ENCODE measurements at regions not wholly inside any gene's neighbourhood (a gene's known extent, or its start where the extent isn't known, plus 50 kb on each side); places are given as distances from the start of the nearest gene placed in this dataset.

GRCh38 chr1:106226550-106226949, 829.9 kb upstream of the PRMT6 start:
- Histone ChIP-seq H3K4me3 (ENCODE audit: low read depth in 2 of 2, low read length in 2 of 2) (no peak overlapping the region), H3K27me3 (ENCODE audit: control insufficient read depth, insufficient read depth, low read length) (no peaks in the 10 kb centered on the region), H3K4me1 (ENCODE audit: control insufficient read depth, insufficient read depth, low read length) (no peaks in the 10 kb centered on the region), H3K9me3 (ENCODE audit: control insufficient read depth, insufficient read depth, low read depth, low read length) (no peaks in the 10 kb centered on the region), H3K27ac (ENCODE audit: low read length) (no peak overlapping the region), H3K36me3 (ENCODE audit: control insufficient read depth, insufficient read depth, low read length) (no peaks in the 10 kb centered on the region)
- intact Hi-C loops (cut with micrococcal nuclease; ENCODE audit: unreplicated experiment) (no loop called here), in situ Hi-C loops (cut with HindIII; ENCODE audit: low pct_unique_long_range_greater_than_20kb, low sequenced_read_pairs) (no loop called here)
- ChIA-PET CTCF (no interaction called here), POLR2A (no interaction called here)
- DNase-seq (ENCODE audit: low read depth, low spot score) (no peak), ATAC-seq (no peak)
- no peak for TF ChIP-seq POLR2AphosphoS5 (IDR thresholded peaks at IDR 0.05; ENCODE audit: low read depth, low read length)
- no peak for TF ChIP-seq SIN3A (IDR thresholded peaks at IDR 0.05; ENCODE audit: borderline replicate concordance, insufficient read depth, low read depth, low read length)
- TF ChIP-seq CTCF (IDR thresholded peaks at IDR 0.05) = no peak
- TF ChIP-seq TCF7L2 (IDR thresholded peaks at IDR 0.05; ENCODE audit: low read depth, low read length) = no peak
- no peak for TF ChIP-seq REST (IDR thresholded peaks at IDR 0.05; ENCODE audit: insufficient read depth in 1 of 2, low read depth in 2 of 2, low read length in 1 of 2)
- no TSS peak for BruUV-seq (replicated peaks)

- Histone ChIP-seq H3K36me3 (ENCODE audit: control insufficient read depth, insufficient read depth, low read length) (no peaks in the 10 kb centered on the region), H3K27ac (ENCODE audit: low read length) (no peak overlapping the region), H3K27me3 (ENCODE audit: control insufficient read depth, insufficient read depth, low read length) (no peaks in the 10 kb centered on the region), H3K4me3 (ENCODE audit: low read depth in 2 of 2, low read length in 2 of 2) (no peak overlapping the region), H3K9me3 (ENCODE audit: control insufficient read depth, insufficient read depth, low read depth, low read length) (no peaks in the 10 kb centered on the region), H3K4me1 (ENCODE audit: control insufficient read depth, insufficient read depth, low read length) (no peaks in the 10 kb centered on the region)
- CTCF ChIA-PET = no interaction called here
- BruUV-seq (replicated peaks) = no TSS peak
- in situ Hi-C loops (cut with HindIII; ENCODE audit: low pct_unique_long_range_greater_than_20kb, low sequenced_read_pairs) = no loop called here
- TF ChIP-seq TCF7L2 (IDR thresholded peaks at IDR 0.05; ENCODE audit: low read depth, low read length) = no peak
- DNase-seq (ENCODE audit: low read depth, low spot score) = no peak
- no peak for ATAC-seq
- POLR2A ChIA-PET = no interaction called here
- intact Hi-C loops (cut with micrococcal nuclease; ENCODE audit: unreplicated experiment) = no loop called here
Observed at GRCh38 chr1:106232128-106232527, 824.3 kb upstream of the PRMT6 start.

- TF ChIP-seq REST (IDR thresholded peaks at IDR 0.05; ENCODE audit: insufficient read depth in 1 of 2, low read depth in 2 of 2, low read length in 1 of 2) (no peak), SIN3A (IDR thresholded peaks at IDR 0.05; ENCODE audit: borderline replicate concordance, insufficient read depth, low read depth, low read length) (no peak), POLR2AphosphoS5 (IDR thresholded peaks at IDR 0.05; ENCODE audit: low read depth, low read length) (no peak), TCF7L2 (IDR thresholded peaks at IDR 0.05; ENCODE audit: low read depth, low read length) (no peak), CTCF (IDR thresholded peaks at IDR 0.05) (no peak)
- Histone ChIP-seq H3K27me3 (ENCODE audit: control insufficient read depth, insufficient read depth, low read length) (no peaks in the 10 kb centered on the region), H3K27ac (ENCODE audit: low read length) (no peak overlapping the region), H3K4me3 (ENCODE audit: low read depth in 2 of 2, low read length in 2 of 2) (no peak overlapping the region), H3K36me3 (ENCODE audit: control insufficient read depth, insufficient read depth, low read length) (no peaks in the 10 kb centered on the region), H3K4me1 (ENCODE audit: control insufficient read depth, insufficient read depth, low read length) (no peaks in the 10 kb centered on the region), H3K9me3 (ENCODE audit: control insufficient read depth, insufficient read depth, low read depth, low read length) (no peaks in the 10 kb centered on the region)
- ATAC-seq = no peak
- BruUV-seq (replicated peaks) = no TSS peak
- intact Hi-C loops (cut with micrococcal nuclease; ENCODE audit: unreplicated experiment) = no loop called here
- in situ Hi-C loops (cut with HindIII; ENCODE audit: low pct_unique_long_range_greater_than_20kb, low sequenced_read_pairs) = no loop called here
- CTCF ChIA-PET = no interaction called here
- POLR2A ChIA-PET = no interaction called here
- no peak for DNase-seq (ENCODE audit: low read depth, low spot score)
Observed at GRCh38 chr1:106233511-106233910, 823.0 kb upstream of the PRMT6 start.

Measured in Panc1 (cell line).